Brain microvascular endothelial cell (primary cell): ENCODE measurements at regions not wholly inside any gene's neighbourhood (a gene's known extent, or its start where the extent isn't known, plus 50 kb on each side); places are given as distances from the start of the nearest gene placed in this dataset.

Source experiments
- DNase-seq: peaks from one replicate; pipeline ENCODE4 v3.0.0-alpha.2; 2020
- H3K27ac ChIP-seq: fragments of 250-450 bp; sonication (Bioruptor Pico); 2 replicates; pipeline ENCODE4 v1.5.1; 2020; ENCODE audit warnings: mild to moderate bottlenecking, moderate library complexity
- H3K27me3 ChIP-seq: fragments of 250-450 bp; sonication (Bioruptor Pico); replicated peaks from 2 replicates; pipeline ENCODE4 v1.5.1; 2020; ENCODE audit warnings: mild to moderate bottlenecking
- H3K36me3 ChIP-seq: fragments of 250-450 bp; sonication (Bioruptor Pico); replicated peaks from 2 replicates; pipeline ENCODE4 v1.5.1; 2020; ENCODE audit warnings: mild to moderate bottlenecking
- H3K4me3 ChIP-seq: 2 replicates; pipeline ENCODE4 v1.5.1; 2011; ENCODE audit warnings: low read depth, mild to moderate bottlenecking, control low read depth, low read length, moderate library complexity
- in situ Hi-C: cut with HindIII; loops from 2 replicates; pipeline ENCODE4 v1.10.0; 2017; ENCODE audit warnings: low sequenced_read_pairs, low pct_ligation_motif_present
- TF ChIP-seq, protein P1 (sequence below): IDR thresholded peaks from 2 replicates; pipeline ENCODE4 v1.5.1; 2011; ENCODE audit warnings: low read depth, mild to moderate bottlenecking, moderate library complexity, low read length, control low read depth, inconsistent platforms; ENCODE audit errors: missing control alignments

DNA sequence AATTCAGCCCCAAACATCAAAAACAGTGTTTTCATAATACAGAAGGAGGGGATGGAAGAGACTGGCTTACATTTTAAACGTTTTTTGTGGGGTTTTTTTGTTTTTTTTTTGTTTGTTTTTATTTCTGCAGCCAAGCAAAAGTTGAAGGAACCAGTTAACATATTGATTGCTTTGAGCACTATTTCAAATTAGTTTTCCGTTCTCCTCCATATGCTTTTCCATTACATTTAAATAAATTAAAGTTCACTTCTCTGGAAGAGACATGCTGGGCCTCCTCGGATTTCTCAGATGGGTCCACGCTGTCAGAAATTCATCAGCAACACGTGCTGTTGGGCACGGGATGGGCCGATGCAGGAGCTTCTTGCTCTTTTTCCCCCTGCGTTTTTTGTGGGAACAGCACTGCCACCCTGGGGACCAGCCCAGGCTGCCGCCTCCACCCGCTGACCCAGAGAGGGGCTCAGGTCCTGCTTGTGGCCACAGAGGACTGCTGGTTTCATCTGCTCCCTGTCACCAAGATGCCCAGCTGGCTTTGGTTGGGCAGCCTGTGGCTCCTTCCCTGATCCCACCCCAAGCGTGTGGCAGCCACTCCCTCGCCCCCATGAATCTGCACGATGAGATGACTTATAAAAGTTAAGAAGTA lies 67.7 kb upstream of the CHST15 start:
- no peaks in the 10 kb centered on the region for H3K27me3 ChIP-seq
- no peak overlapping the region for H3K4me3 ChIP-seq
- in situ Hi-C loops, result no loop called here
- no peak overlapping the region for H3K27ac ChIP-seq
- no peaks in the 10 kb centered on the region for H3K36me3 ChIP-seq
- TF ChIP-seq, protein P1, sequence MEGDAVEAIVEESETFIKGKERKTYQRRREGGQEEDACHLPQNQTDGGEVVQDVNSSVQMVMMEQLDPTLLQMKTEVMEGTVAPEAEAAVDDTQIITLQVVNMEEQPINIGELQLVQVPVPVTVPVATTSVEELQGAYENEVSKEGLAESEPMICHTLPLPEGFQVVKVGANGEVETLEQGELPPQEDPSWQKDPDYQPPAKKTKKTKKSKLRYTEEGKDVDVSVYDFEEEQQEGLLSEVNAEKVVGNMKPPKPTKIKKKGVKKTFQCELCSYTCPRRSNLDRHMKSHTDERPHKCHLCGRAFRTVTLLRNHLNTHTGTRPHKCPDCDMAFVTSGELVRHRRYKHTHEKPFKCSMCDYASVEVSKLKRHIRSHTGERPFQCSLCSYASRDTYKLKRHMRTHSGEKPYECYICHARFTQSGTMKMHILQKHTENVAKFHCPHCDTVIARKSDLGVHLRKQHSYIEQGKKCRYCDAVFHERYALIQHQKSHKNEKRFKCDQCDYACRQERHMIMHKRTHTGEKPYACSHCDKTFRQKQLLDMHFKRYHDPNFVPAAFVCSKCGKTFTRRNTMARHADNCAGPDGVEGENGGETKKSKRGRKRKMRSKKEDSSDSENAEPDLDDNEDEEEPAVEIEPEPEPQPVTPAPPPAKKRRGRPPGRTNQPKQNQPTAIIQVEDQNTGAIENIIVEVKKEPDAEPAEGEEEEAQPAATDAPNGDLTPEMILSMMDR, result no peak
- DNase-seq, result no peak

DNA sequence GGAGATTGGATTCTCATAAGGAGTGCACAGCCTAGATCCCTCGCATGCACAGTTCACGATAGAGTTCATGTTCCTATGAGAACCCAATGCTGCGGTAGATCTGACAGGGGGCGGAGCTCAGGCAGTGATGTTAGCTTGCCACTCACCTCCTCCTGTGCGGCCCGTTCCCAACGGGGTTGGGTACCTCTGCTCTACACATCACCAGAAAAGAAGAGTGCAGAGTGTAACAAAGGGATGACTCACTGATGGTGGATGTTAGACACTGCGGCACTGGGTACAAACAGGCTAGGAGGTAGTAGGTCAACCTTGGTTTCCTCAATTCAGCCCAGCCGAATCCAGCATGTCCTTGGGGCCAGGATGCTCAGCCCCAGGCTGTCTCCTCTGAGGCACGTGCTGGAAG lies 66.8 kb upstream of the CHST15 start:
- Histone ChIP-seq H3K36me3 (no peaks in the 10 kb centered on the region), H3K27ac (no peak overlapping the region), H3K27me3 (no peaks in the 10 kb centered on the region), H3K4me3 (no peak overlapping the region)
- in situ Hi-C loops, result no loop called here
- TF ChIP-seq, protein P1, result no peak
- DNase-seq, result no peak

DNA sequence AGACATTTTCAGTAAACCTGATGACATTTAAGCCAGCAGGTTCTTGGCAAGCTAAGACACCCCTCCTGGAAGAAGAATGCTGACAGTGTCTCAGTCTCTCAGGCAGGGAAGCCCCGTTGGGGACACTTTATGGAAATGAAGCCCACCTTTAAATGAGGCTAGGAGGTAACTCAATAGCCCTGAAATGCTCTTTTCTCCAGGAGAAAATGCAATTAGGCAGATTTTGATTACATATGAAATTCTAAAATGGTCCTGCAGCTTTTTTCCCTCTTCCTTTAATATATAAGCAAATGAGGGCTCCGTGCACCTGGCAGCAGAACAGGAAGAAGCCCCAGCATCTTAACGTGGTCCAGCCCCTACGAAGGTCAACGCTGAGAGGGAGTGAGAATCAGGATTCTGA lies 65.8 kb upstream of the CHST15 start:
- Histone ChIP-seq H3K27ac (no peak overlapping the region), H3K27me3 (no peaks in the 10 kb centered on the region), H3K4me3 (no peak overlapping the region), H3K36me3 (no peaks in the 10 kb centered on the region)
- in situ Hi-C loops, result no loop called here
- no peak for DNase-seq
- TF ChIP-seq, protein P1, result no peak

DNA sequence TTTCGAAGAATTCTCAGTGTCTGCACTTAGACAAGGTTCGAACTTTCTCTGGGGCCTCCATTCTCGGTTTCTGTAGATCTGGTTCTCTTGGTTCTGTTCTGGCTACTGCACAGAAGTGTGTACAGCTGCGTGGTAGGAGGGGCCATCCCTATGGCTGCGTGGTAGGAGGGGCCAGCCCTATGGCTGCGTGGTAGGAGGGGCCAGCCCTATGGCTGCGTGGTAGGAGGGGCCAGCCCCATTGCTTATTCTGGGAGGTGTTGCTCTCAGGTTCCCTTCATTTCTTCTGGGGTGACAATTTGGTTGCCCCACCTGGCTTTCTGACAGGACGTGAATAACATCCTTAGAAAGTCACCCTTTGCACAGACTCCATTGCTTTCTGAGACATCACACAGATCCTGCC lies 65.2 kb upstream of the CHST15 start:
- H3K4me3 ChIP-seq, result no peak overlapping the region
- H3K27me3 ChIP-seq, result no peaks in the 10 kb centered on the region
- H3K27ac ChIP-seq, result no peak overlapping the region
- in situ Hi-C loops, result no loop called here
- TF ChIP-seq, protein P1, result no peak
- DNase-seq, result no peak
- no peaks in the 10 kb centered on the region for H3K36me3 ChIP-seq

DNA sequence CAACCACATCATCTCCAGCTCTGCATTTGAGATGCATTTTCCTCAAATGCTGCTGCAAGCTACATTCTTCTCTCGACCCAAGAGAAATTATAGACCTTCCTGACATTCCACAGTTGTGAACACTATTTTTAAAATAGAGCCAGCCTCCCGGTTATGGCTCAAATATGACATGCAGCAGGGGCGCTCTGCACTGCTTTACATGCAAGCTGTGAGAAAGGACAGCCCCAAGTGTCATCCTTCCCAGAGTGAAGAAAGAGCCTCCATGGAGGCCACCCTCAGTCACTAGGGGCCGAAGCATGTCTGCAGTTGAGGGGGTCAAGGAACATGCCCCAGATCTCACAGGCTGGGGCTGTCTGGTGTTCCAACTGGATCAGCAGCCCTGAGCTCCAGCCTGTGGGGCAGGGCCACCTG lies 63.9 kb upstream of the CHST15 start:
- no peaks in the 10 kb centered on the region for H3K27me3 ChIP-seq
- DNase-seq, result no peak
- H3K4me3 ChIP-seq, result no peak overlapping the region
- H3K27ac ChIP-seq, result no peak overlapping the region
- in situ Hi-C loops, result no loop called here
- no peaks in the 10 kb centered on the region for H3K36me3 ChIP-seq
- TF ChIP-seq, protein P1, result no peak
